HAP-1 (cell line): ENCODE measurements at regions not wholly inside any gene's neighbourhood (a gene's known extent, or its start where the extent isn't known, plus 50 kb on each side); places are given as distances from the start of the nearest gene placed in this dataset.
"Not testable (repeated sequence)": the region's sequence is repeated elsewhere in the genome, so short reads cannot be mapped to it uniquely, and the experiment has no call there.

Experiments used
- DNase-seq, 2 experiments: peaks; one replicate each; pipeline ENCODE4 v3.0.0-alpha.2; 2016 to 2020; ENCODE audit warnings: low spot score in 2 of 2
- H3K27me3 ChIP-seq: fragments of 250-450 bp; sonication (Bioruptor Pico); 2 replicates; pipeline ENCODE4 v1.5.1; 2020; ENCODE audit warnings: low read depth, mild to moderate bottlenecking, moderate library complexity
- H3K36me3 ChIP-seq: fragments of 250-450 bp; sonication (Bioruptor Pico); replicated peaks from 2 replicates; pipeline ENCODE4 v1.5.1; 2020; ENCODE audit warnings: mild to moderate bottlenecking
- H3K4me1 ChIP-seq: fragments of 250-450 bp; sonication (Bioruptor Pico); 2 replicates; pipeline ENCODE4 v1.5.1; 2020; ENCODE audit warnings: mild to moderate bottlenecking
- H3K4me3 ChIP-seq: fragments of 250-450 bp; sonication (Bioruptor Pico); 2 replicates; pipeline ENCODE4 v1.5.1; 2020; ENCODE audit warnings: mild to moderate bottlenecking, moderate library complexity
- H3K9me3 ChIP-seq: fragments of 250-450 bp; sonication (Bioruptor Pico); 2 replicates; pipeline ENCODE4 v1.5.1; 2020; ENCODE audit warnings: mild to moderate bottlenecking, moderate library complexity
- in situ Hi-C: fragments of 300-500 bp; cut with MboI; formaldehyde crosslinking; loops from 3 replicates; pipeline ENCODE4 v1.14.3; 2020; ENCODE audit warnings: low sequenced_read_pairs, inconsistent platforms, mixed read lengths

GRCh38 chr2:106283228-106284152, 89.4 kb upstream of the UXS1 start:
- H3K36me3 ChIP-seq, H3K9me3 ChIP-seq, H3K27me3 ChIP-seq, in situ Hi-C loops, DNase-seq, H3K4me3 ChIP-seq, H3K4me1 ChIP-seq: not testable (repeated sequence)

GRCh38 chr2:106282462-106283170, 88.5 kb upstream of the UXS1 start:
- Histone ChIP-seq H3K9me3 (no peaks in the 10 kb centered on the region), H3K4me3 (no peak overlapping the region), H3K27me3 (no peaks in the 10 kb centered on the region), H3K4me1 (no peaks in the 10 kb centered on the region), H3K36me3 (no peaks in the 10 kb centered on the region)
- DNase-seq: no peak
- in situ Hi-C loops: no loop called here

DNA sequence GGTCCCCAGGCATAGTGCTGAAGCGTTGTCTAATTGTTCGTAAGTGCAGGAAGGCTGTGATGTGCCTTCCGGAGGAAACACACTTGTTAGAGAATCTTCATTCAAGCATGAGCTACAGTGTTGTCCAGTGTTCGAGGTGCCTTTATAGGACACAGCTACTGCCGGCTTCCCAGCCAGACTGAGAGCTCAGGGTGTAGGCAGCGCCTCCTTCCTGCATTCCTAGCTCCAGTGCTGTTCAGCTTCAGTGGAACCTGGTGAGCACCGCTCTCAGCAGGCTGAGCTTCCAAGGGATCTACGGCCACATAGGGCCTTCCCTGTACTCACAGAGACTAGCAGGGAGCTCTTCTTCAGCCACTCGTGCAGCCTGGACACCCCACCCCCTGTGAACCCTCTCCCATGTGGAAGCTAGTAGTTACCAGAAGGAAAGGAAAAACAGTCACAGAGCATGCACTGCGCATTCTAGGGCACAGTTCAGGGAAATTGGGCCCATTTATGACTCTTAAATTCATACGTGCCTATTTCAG, 87.9 kb upstream of the UXS1 start:
- DNase-seq, H3K36me3 ChIP-seq, H3K4me3 ChIP-seq, H3K9me3 ChIP-seq, in situ Hi-C loops, H3K4me1 ChIP-seq, H3K27me3 ChIP-seq: not testable (repeated sequence)

DNA sequence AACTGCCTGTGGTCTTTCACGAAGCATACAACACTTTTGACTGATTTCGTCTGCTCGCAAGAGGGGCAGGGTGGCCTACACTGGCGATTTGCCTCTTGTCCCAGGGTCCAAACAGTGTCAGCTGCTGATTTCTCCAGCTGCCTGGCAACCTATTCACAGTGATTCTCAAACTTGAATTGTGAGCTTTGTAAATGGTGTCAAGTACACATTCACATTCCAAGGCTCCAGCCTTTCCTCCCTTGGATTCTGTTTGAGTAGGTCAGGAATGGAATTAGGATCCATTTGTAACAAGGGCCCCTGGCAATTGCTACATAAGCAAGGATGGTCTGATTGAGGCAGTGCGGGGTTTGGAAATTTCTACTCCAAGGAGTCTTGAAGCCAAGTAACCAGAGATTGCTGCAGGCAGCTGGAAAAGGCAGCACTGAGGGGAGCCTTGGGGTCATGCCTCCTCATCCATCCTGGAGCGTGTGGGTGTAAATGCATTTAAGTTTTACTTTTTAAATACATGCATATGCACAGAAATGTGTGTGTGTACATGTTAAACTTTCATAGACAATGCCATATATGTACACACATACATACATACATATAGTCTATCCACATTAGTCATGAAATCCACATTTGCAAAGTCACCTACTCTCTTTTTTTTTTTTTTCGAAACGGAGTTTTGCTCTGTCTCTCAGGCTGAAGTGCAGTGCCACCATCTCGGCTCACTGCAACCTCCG, 86.8 kb upstream of the UXS1 start:
- H3K9me3 ChIP-seq: no peaks in the 10 kb centered on the region
- no peak for DNase-seq
- no peak overlapping the region for H3K4me3 ChIP-seq
- no peaks in the 10 kb centered on the region for H3K27me3 ChIP-seq
- no peaks in the 10 kb centered on the region for H3K4me1 ChIP-seq
- no peaks in the 10 kb centered on the region for H3K36me3 ChIP-seq
- in situ Hi-C loops: no loop called here

- DNase-seq: no peak
- in situ Hi-C loops: no loop called here
- H3K4me3 ChIP-seq: no peak overlapping the region
- H3K27me3 ChIP-seq: no peaks in the 10 kb centered on the region
- H3K4me1 ChIP-seq: no peaks in the 10 kb centered on the region
- H3K36me3 ChIP-seq: no peaks in the 10 kb centered on the region
- no peaks in the 10 kb centered on the region for H3K9me3 ChIP-seq
Observed at GRCh38 chr2:106280224-106280623, 86.1 kb upstream of the UXS1 start.

- no peak overlapping the region for H3K4me3 ChIP-seq
- no peaks in the 10 kb centered on the region for H3K27me3 ChIP-seq
- no peaks in the 10 kb centered on the region for H3K36me3 ChIP-seq
- no peak for DNase-seq
- in situ Hi-C loops: no loop called here
- no peaks in the 10 kb centered on the region for H3K9me3 ChIP-seq
- H3K4me1 ChIP-seq: no peaks in the 10 kb centered on the region
Observed at GRCh38 chr2:106278112-106278876, 84.2 kb upstream of the UXS1 start.

DNA sequence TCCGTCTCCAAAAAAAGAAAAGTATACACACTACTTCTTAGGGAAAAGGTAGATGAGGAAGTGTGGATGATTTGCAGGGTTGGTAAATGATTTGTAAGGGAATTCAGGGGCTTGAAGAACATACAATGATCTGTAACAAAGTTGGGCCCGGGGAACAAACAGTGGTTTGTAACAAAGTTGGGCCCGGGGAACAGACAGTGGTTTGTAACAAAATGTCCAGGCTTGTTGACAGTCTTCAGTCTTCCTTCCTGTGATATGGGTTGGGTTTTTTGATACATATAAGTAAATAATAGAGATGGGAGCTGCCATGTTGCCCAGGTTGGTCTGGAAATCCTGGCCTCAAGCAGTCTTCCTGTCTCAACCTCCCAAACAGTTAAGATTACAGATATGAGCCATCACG, 83.3 kb upstream of the UXS1 start:
- no peaks in the 10 kb centered on the region for H3K27me3 ChIP-seq
- DNase-seq: no peak
- H3K4me1 ChIP-seq: no peaks in the 10 kb centered on the region
- H3K36me3 ChIP-seq: no peaks in the 10 kb centered on the region
- H3K4me3 ChIP-seq: no peak overlapping the region
- no peaks in the 10 kb centered on the region for H3K9me3 ChIP-seq
- in situ Hi-C loops: no loop called here

GRCh38 chr2:106275971-106276370, 81.9 kb upstream of the UXS1 start:
- no peak for DNase-seq
- no peaks in the 10 kb centered on the region for H3K4me1 ChIP-seq
- H3K9me3 ChIP-seq: no peaks in the 10 kb centered on the region
- H3K4me3 ChIP-seq: no peak overlapping the region
- in situ Hi-C loops: no loop called here
- H3K27me3 ChIP-seq: no peaks in the 10 kb centered on the region
- no peaks in the 10 kb centered on the region for H3K36me3 ChIP-seq

- Histone ChIP-seq H3K27me3 (no peaks in the 10 kb centered on the region), H3K4me1 (no peaks in the 10 kb centered on the region), H3K9me3 (no peaks in the 10 kb centered on the region), H3K36me3 (no peaks in the 10 kb centered on the region), H3K4me3 (no peak overlapping the region)
- in situ Hi-C loops: no loop called here
- no peak for DNase-seq
Observed at GRCh38 chr2:106274668-106275067, 80.6 kb upstream of the UXS1 start.

DNA sequence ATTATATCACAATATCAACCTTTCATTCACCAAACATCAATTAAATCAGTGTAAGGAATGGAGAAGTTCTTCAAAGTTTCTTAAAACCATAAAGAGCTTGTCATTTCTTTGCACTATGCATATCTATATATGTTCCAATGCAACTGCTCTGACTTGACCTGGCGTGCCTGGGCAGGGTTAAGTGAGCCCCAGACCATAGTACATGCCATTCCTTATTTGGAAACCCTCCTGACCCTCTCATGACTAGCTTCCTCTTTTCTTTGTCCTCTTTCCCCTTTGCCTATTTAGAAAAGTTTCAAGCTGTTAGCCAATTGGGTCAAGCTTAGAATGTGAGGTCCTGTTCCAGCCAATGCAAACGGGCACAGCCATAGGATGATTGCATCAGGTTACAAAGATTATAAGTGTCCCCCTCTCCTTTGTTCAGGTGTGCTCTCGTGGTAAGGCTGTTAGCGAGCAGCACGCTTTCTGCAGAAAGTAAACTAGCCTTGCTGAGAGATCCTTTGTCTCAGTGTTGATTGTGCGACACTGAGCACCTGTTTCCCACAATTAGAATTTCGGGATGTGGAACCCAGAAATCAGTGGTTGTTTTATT, 78.2 kb upstream of the UXS1 start:
- no peak overlapping the region for H3K4me3 ChIP-seq
- H3K27me3 ChIP-seq: no peaks in the 10 kb centered on the region
- no peaks in the 10 kb centered on the region for H3K36me3 ChIP-seq
- DNase-seq: no peak
- in situ Hi-C loops: no loop called here
- no peaks in the 10 kb centered on the region for H3K4me1 ChIP-seq
- H3K9me3 ChIP-seq: no peaks in the 10 kb centered on the region

- no peaks in the 10 kb centered on the region for H3K36me3 ChIP-seq
- in situ Hi-C loops: no loop called here
- DNase-seq: no peak
- no peaks in the 10 kb centered on the region for H3K4me1 ChIP-seq
- no peaks in the 10 kb centered on the region for H3K9me3 ChIP-seq
- H3K4me3 ChIP-seq: no peak overlapping the region
- no peaks in the 10 kb centered on the region for H3K27me3 ChIP-seq
Observed at GRCh38 chr2:106270471-106270891, 76.4 kb upstream of the UXS1 start.

DNA sequence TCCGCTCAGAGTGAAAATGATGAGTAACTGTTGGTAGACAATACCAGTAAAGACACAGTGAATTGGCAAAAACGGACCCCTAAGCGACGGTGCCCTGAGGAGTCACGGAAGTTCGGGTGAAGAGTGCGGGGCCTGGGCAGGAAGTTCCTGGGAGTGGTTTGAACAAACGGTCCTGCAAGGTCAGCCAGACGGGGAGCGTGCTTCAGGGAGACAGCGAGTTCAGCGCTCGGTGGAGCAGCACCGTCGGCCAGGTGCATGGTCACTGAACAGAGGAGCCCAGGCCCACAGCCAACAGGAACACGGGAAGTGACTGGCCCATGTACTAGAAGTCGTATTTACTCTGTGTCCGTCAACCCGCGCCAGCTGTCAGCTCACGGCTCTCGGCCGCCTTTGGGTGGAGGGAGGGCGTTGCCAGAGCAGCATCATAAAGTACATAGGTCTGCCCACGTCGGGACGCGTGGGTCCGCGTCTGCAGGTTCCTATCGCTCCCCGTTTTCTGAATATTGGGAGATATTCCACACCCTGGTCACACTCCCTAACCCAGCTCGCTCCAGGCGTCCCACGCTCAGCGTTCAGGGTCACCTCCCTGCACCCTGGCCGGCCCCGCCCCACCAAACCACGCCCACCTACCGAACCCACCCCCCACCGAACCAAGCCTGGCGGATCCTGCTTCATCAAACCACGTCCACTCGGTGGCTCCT, 75.6 kb upstream of the UXS1 start:
- DNase-seq: no peak

More for the DNA sequence above, 75.6 kb upstream of the UXS1 start:
- Histone ChIP-seq H3K4me3 (no peak overlapping the region), H3K27me3 (no peaks in the 10 kb centered on the region), H3K4me1 (no peaks in the 10 kb centered on the region), H3K36me3 (no peaks in the 10 kb centered on the region), H3K9me3 (no peaks in the 10 kb centered on the region)
- in situ Hi-C loops: no loop called here
